ENCODE measurements at regions not wholly inside any gene's neighbourhood (a gene's known extent, or its start where the extent isn't known, plus 50 kb on each side); places are given as distances from the start of the nearest gene placed in this dataset.

DNA sequence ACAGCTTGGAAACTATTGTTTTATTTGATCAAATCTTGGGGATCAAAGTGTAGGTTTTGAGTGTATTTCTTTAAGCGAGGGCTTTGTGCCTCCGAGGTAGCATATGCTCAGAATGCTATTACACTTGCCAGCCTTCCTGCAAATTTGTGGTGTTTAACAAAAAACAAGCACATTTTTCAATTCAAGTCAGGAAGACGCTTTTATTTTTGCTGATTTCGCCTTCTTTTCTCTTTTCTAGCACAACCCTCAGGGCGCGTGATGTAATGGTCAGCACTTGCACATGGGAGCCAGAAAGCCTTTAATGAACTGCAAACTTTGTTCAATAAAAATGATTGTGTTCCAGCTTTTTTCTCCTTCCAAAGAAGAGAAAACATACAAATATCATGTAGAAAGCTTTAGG lies 466.5 kb downstream of the PRKD1 start:
- TF ChIP-seq EGR1 (IDR thresholded peaks at IDR 0.05) = no peak
- TF ChIP-seq, protein P1, sequence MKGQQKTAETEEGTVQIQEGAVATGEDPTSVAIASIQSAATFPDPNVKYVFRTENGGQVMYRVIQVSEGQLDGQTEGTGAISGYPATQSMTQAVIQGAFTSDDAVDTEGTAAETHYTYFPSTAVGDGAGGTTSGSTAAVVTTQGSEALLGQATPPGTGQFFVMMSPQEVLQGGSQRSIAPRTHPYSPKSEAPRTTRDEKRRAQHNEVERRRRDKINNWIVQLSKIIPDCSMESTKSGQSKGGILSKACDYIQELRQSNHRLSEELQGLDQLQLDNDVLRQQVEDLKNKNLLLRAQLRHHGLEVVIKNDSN (IDR thresholded peaks at IDR 0.05) = no peak
- no peak for TF ChIP-seq RAD21 (IDR thresholded peaks at IDR 0.05; ENCODE audit: low read depth)
- no peak for TF ChIP-seq EP300 (IDR thresholded peaks at IDR 0.05; ENCODE audit: borderline replicate concordance)
- no peak for TF ChIP-seq FOXM1 (IDR thresholded peaks at IDR 0.05; ENCODE audit: borderline replicate concordance, low read depth)
- TF ChIP-seq CREB1 (IDR thresholded peaks at IDR 0.05; ENCODE audit: low read depth) = no peak
- no peak for TF ChIP-seq TAF1 (IDR thresholded peaks at IDR 0.05; ENCODE audit: low read depth)
- TF ChIP-seq, protein P2, sequence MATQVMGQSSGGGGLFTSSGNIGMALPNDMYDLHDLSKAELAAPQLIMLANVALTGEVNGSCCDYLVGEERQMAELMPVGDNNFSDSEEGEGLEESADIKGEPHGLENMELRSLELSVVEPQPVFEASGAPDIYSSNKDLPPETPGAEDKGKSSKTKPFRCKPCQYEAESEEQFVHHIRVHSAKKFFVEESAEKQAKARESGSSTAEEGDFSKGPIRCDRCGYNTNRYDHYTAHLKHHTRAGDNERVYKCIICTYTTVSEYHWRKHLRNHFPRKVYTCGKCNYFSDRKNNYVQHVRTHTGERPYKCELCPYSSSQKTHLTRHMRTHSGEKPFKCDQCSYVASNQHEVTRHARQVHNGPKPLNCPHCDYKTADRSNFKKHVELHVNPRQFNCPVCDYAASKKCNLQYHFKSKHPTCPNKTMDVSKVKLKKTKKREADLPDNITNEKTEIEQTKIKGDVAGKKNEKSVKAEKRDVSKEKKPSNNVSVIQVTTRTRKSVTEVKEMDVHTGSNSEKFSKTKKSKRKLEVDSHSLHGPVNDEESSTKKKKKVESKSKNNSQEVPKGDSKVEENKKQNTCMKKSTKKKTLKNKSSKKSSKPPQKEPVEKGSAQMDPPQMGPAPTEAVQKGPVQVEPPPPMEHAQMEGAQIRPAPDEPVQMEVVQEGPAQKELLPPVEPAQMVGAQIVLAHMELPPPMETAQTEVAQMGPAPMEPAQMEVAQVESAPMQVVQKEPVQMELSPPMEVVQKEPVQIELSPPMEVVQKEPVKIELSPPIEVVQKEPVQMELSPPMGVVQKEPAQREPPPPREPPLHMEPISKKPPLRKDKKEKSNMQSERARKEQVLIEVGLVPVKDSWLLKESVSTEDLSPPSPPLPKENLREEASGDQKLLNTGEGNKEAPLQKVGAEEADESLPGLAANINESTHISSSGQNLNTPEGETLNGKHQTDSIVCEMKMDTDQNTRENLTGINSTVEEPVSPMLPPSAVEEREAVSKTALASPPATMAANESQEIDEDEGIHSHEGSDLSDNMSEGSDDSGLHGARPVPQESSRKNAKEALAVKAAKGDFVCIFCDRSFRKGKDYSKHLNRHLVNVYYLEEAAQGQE (IDR thresholded peaks at IDR 0.05; ENCODE audit: low read depth) = no peak
- no peak for TF ChIP-seq TCF12 (IDR thresholded peaks at IDR 0.05; ENCODE audit: low read depth)
- TF ChIP-seq, protein P3, sequence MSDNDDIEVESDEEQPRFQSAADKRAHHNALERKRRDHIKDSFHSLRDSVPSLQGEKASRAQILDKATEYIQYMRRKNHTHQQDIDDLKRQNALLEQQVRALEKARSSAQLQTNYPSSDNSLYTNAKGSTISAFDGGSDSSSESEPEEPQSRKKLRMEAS (IDR thresholded peaks at IDR 0.05) = no peak
- TF ChIP-seq NFIC (IDR thresholded peaks at IDR 0.05) = no peak
- no peak for TF ChIP-seq CEBPB (IDR thresholded peaks at IDR 0.05)
